Right ventricle myocardium superior (tissue), 1 donor: ENCODE measurements at regions not wholly inside any gene's neighbourhood (a gene's known extent, or its start where the extent isn't known, plus 50 kb on each side); places are given as distances from the start of the nearest gene placed in this dataset.
"Not testable (repeated sequence)": the region's sequence is repeated elsewhere in the genome, so short reads cannot be mapped to it uniquely, and the experiment has no call there.

Experiments used
- ATAC-seq: fragments of 200-7000 bp; cut with Tn5 transposase; one replicate; pipeline ENCODE4 v1.9.1; 2020; ENCODE audit warnings: mild to moderate bottlenecking; ENCODE audit not compliant: poor library complexity
- DNase-seq: peaks from one replicate; pipeline ENCODE4 v3.0.0-alpha.2; 2020
- intact Hi-C: fragments of 100-400 bp; cut with DNase I; formaldehyde crosslinking; loops from one replicate; pipeline ENCODE4 v1.11.2; 2022
- donor health status: DM: no; HTN: yes; CAD: no; lungs with severe emphysema.

DNA sequence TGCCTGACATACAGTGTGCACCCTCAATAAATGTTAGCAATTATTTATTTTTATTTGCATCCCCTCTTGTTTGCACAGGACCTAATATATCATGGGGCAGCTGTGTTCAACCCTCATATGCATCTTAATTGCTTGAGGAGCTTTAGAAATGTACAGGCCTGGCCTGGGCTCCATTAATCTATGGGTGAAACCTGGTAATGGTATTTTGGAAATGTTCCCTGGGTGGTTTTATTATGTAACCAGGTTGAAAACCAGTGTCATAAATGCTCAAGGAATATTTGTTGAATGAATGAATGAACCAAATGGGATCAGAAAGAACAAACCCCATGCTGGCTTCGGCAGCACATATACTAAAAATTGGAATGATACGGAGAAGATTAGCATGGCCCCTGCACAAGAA is 84.0 kb upstream of the PICALM start:
- no peak for ATAC-seq
- DNase-seq, result no peak
- intact Hi-C loops, result no loop called here

GRCh38 chr11:86152006-86152862 is 83.3 kb upstream of the PICALM start:
- intact Hi-C loops, result no loop called here
- DNase-seq (no peak), ATAC-seq (peak; percentile 16)

DNA sequence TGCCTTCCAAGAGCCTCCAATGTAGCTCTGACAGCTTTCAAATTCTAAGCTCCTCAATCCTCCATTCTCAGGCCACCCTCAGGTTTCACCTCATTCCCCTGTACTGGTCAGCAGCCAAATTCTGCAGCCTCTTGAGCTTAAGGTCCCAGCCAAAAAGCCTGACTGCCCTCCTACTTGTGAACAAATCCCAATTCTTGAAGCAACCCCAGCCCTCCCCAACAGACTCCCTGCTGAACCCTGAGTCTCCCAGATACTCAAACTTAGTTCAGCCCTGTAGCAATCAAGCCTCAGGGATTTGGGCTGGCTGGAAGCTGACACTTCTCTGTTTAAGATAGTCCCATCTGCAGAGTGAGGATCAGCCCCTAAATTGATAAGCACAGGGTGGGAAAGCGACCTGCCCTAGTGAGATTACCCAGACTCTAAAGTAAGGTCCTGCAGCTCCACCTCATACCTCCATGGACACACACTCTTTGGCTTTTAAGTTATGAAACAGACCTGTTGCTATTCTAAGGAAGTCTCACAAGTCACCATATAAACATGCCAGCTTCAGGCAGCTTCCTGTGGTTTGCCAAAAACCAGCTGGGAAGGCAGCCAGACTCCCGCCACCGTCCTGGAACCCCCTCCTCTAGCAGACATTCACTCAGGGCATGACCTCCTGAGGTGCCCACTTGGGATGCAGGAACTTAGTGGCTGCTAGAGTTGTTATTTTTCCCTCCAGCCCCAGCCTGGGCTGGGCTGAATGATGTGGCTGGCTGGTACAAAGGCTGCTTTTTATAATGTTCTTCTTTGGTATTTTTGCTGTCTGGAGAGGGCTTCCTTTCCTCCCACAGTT is 82.5 kb upstream of the PICALM start:
- intact Hi-C loops, result no loop called here
- peak; percentile 83 for ATAC-seq
- DNase-seq, result peak; percentile 64

GRCh38 chr11:86150847-86151173 is 81.9 kb upstream of the PICALM start:
- no peak for DNase-seq
- no peak for ATAC-seq

GRCh38 chr11:86149792-86150191 is 80.9 kb upstream of the PICALM start:
- no peak for ATAC-seq
- intact Hi-C loops, result no loop called here

More at GRCh38 chr11:86150847-86151173, 81.9 kb upstream of the PICALM start:
- intact Hi-C loops, result no loop called here

DNA sequence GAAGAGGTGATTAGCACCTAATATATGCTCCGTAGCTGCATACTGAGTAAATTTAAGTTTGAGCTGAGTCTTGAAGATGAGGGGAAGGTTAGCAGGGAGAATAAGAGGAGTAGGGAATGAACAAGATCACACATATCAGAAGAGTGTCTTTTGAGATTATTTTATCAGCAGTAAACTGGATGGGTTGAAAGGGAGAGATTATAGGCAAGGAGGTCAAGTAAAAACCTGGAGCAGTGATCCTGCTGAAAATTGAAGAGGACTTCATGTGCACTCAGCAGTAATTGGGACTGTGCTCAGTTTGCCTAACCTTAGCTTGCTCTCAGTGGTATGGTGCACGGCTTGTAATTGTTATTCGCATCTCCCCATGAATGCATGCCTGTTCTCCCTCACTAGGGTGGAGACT is 79.5 kb upstream of the PICALM start:
- ATAC-seq, result no peak
- DNase-seq, result no peak
- intact Hi-C loops, result no loop called here

More at GRCh38 chr11:86149792-86150191, 80.9 kb upstream of the PICALM start:
- no peak for DNase-seq

- ATAC-seq (no peak), DNase-seq (no peak)
- intact Hi-C loops, result no loop called here
Measured at GRCh38 chr11:86147004-86147403, 78.1 kb upstream of the PICALM start.

DNA sequence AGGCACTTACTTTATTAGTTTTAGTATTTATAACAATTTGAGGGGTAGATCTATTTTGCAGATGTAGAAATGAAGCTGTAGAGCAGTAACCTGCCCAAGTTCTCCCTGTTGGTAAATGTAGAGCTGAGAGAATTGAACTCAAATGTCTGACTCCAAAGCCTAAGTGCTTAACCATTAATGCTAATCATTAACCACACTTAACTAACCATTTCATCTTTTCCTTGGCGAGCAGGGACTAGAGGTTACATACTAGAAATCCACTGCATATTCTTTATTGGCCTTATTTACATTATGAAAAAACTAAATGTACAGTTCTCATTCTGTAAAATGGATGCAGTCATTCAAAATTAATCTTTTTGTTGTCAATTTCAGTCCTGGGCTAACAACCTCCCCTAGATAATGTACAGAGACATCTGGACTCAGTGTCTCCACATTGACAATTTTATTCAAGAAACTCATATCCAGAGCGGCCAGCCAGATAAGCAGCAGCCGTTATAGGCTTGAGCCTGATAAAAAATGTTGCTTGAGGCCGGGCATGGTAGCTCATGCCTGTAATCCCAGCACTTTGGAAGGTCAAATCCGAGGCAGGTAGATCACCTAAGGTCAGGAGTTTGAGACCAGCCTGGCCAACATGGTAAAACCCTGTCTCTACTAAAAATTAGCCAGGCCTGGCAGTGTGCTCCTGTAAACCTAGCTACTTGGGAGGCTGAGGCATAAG is 76.7 kb upstream of the PICALM start:
- intact Hi-C loops, result no loop called here
- ATAC-seq, result no peak
- DNase-seq, result no peak

DNA sequence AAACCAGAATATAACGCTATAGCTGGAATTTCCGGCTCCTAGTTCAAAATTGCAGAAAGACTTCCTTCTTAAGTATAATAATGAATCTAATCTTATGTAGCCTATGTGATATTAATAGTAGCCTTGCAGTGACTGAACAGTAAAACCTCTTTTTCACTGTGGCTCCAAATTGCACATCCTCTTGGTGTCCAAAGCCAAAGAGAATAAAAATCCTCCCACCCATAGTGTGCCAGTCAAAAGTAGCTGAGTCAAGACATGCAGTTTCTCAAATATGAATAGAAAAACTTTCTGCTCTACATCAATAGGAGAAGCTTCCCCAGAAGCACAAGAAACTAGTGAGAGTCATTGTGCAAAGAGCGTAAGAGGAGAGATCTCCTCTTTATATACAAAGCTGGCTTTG is 76.0 kb upstream of the PICALM start:
- no peak for ATAC-seq
- intact Hi-C loops, result no loop called here

GRCh38 chr11:86144087-86144486 is 75.2 kb upstream of the PICALM start:
- intact Hi-C loops, ATAC-seq, DNase-seq: not testable (repeated sequence)

More for the DNA sequence above, 76.0 kb upstream of the PICALM start:
- no peak for DNase-seq

GRCh38 chr11:86143087-86144030 is 74.5 kb upstream of the PICALM start:
- intact Hi-C loops, result no loop called here
- ATAC-seq (peak; percentile 71), DNase-seq (peak; percentile 61)

DNA sequence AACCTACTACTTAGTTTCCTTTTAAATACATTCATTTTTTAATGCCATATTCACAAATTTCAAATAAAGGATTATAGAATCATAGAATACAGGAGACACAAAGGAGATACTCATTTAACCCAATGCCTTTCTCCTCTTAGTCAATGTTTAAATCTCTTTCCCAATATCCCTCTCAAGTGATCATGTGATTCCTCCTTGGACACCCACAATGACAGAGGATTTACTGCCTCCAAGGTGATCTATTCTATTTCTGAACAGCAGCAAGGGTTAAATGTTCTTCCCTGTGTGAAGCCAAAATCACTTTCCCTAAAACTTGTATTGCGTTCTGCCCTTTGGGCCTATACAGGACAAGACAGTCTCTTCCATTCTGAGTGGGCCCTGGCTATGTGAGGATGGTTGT is 73.3 kb upstream of the PICALM start:
- intact Hi-C loops, result no loop called here
- no peak for ATAC-seq
- no peak for DNase-seq

DNA sequence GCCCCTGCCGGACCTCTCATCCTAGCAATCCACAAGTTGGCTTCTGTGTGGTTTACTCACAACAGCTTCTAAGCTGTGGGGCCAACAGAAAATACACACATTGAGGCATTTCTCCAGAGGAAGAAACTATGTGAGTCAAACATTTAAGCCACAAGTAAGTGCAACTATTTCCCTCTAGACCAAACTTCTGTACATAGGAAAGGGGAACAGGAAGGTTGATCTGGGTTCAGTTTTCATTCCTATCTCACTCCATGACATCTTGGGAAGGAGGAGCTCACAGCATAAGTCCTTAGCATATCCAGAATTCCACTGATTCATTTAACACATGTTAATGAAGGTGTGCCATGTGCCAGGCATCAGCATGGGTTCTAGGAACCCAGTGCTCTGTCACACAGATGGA is 72.8 kb upstream of the PICALM start:
- intact Hi-C loops, result no loop called here
- no peak for DNase-seq
- ATAC-seq, result peak; percentile 25

DNA sequence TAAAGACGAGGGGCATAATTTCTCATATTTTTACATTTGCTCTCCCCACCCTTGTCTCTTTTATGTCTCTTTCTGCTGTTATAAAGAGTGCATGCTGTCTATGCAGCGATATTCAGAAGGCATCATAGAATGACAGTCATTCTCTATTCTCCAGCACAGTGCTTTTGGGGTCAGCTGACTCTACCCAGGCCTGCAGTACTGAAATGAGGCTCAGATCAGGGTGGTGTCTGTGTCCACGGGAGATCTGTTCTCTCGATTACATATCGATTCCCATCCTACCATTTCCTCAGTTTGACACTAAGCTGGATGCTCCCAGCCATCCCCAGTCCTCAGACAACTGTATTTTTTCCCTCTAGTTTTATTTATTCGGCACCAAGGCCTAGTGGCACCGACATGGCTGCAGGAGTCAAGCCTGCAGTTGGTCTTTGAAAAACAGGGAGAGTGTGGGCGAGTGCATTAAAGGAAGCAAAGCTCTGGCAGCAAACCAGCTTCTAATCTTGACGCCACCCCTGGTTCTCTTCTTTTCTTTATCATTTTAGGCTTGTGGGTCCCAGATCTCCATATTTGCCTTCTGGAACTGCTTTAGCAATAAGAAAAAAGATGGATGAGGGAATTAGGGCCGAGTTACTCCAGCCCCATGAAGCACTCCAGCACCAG is 71.6 kb upstream of the PICALM start:
- intact Hi-C loops, result no loop called here
- ATAC-seq (no peak), DNase-seq (no peak)

GRCh38 chr11:86138958-86139357 is 70.1 kb upstream of the PICALM start:
- ATAC-seq (no peak), DNase-seq (no peak)
- intact Hi-C loops, result no loop called here

- no peak for ATAC-seq
- intact Hi-C loops, result no loop called here
- no peak for DNase-seq
Measured at GRCh38 chr11:86136538-86136937, 67.7 kb upstream of the PICALM start.

DNA sequence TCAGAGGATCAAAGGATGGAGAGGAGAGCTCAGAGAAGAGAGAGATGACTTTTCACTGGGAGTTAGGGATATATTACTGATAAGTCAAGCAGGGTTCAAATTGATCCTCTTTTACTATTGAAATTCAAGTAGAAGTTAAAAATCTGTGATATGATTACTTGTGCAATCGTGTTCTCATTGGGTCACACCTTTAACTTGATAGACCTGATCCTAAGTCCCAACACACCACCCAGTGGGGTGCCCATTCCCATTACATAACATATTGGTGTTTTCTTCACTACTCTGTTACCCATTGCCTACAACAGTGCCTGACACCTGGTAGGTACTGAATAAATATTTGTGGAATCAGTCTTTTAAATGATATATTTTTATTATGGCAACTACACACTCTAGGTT is 66.4 kb upstream of the PICALM start:
- DNase-seq (no peak), ATAC-seq (no peak)
- intact Hi-C loops, result no loop called here
